C1 segment of cervical spinal cord (tissue), 14 donors: ENCODE measurements at regions not wholly inside any gene's neighbourhood (a gene's known extent, or its start where the extent isn't known, plus 50 kb on each side); places are given as distances from the start of the nearest gene placed in this dataset.
"Not testable (repeated sequence)": the region's sequence is repeated elsewhere in the genome, so short reads cannot be mapped to it uniquely, and the experiment has no call there.

Experiments
- DNase-seq, 14 donors: peaks; one replicate each; lab custom pipeline; 2025; lab: John Stamatoyannopoulos, UW

DNA sequence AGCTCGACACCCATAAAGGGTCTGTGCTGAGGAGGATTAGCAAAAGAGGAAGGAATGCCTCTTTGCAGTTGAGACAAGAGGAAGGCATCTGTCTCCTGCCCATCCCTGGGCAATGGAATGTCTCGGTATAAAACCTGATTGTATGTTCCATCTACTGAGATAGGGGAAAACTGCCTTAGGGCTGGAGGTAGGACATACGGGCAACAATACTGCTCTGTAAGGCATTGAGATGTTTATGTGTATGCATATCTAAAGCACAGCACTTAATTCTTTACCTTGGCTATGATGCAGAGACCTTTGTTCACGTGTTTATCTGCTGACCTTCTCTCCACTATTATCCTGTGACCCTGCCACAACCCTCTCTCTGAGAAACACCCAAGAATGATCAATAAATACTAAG is 210.7 kb downstream of the POTED start:
- DNase-seq, result not testable (repeated sequence)

DNA sequence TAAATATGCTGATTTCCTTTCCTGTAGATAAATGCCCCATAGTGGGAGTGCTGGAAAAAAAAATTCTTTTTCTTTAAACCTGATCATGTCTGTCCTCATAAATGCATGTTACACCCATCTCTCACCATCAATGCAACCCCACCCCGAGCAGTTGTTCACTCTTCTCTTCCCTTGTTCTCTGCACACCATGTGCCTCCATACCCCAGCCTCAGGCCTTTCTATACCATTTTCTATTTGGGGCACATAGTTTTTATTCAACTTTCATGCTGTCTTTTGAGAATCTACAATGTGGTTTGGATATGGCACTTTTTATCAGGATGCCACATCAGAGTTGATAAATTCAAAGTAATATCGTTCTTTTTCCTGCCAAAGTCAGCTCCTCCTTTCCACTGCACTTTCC is 202.6 kb downstream of the POTED start:
- DNase-seq, result not testable (repeated sequence)

DNA sequence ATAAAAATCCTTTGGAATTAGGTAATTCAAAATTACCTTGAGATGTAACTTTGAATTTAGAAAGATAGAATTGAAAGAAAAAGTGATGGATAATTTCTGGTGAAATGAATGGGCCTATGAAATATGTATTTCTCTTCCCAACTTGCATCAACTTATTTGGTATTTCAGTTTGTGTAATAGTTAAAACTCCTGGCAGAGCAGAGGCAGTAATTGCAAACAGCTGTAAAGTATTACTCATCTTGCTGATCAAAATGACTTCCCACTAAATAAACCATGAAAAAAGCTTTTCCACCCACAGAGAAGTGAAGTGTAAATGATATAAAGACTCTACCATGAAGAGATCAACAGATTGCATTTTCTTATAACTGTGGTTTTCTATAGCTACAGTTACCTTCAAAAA is 201.0 kb downstream of the POTED start:
- DNase-seq, result not testable (repeated sequence)

DNA sequence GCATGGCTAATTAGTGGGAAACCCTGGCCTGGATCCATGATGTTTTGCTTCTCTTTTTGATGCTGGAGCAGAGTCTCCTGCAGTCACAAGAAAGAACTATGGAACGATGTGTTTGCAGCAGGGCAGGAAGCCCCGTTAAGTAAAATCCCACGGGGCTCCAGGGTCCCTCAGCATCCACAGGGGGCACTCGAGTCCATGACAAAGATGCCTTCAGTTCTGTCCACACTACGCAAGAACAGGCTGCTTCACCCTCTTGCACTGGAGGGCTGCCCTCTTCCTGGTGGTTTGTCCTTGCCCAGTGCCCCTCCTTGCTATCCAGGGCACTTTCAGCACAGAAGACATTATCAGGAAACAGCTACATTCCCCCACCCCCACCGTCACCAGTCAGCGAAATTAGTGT is 196.9 kb downstream of the POTED start:
- not testable (repeated sequence) for DNase-seq

DNA sequence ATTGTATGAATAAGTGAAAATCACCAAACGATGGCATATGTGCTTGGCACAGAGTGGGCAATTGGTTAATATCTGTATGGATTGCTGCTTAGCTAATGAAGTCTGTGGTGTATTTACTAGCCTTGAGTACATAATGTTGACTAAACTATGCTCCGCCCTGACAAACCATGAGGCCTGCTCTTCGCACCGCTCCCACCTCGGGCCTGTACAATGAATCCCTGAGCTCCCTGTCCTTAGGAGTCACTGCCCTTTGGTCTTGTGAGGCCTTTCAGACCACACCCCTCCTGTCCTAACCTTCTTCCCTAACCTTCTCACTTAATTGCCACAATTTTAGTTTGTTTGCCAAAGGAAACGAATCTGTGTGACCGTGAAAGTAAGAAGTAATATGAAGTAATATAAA is 193.2 kb downstream of the POTED start:
- not testable (repeated sequence) for DNase-seq
